A673 (cell line): ENCODE measurements at regions not wholly inside any gene's neighbourhood (a gene's known extent, or its start where the extent isn't known, plus 50 kb on each side); places are given as distances from the start of the nearest gene placed in this dataset.

ENCODE experiments used
- BruUV-seq: library from RNA; stranded (reverse); fragments of 400-500 nt; replicated peaks from 2 replicates; lab custom pipeline; 2021; lab: Mats Ljungman, UMichigan
- CTCF ChIA-PET: fragments of 300-600 bp; sonication (Branson Sonifier 250); formaldehyde crosslinking; loops from one replicate; lab custom pipeline; 2022; ENCODE audit warnings: antibody characterized with exemption; lab: Charles Lee
- POLR2A ChIA-PET: fragments of 300-600 bp; sonication (Branson Sonifier 250); formaldehyde crosslinking; loops from one replicate; lab custom pipeline; 2022; ENCODE audit warnings: antibody characterized with exemption; ENCODE audit not compliant: low non-redundant PET; lab: Charles Lee
- DNase-seq: peaks from one replicate; pipeline ENCODE4 v3.0.0-alpha.2; 2015; ENCODE audit warnings: low spot score
- H3K27ac ChIP-seq: fragments of 200-600 bp; sonication (generic); 2 replicates; pipeline ENCODE4 v1.5.1; 2016; ENCODE audit warnings: mixed run types, low read depth, mild to moderate bottlenecking, mixed read lengths, antibody characterized with exemption, low read length; ENCODE audit not compliant: poor library complexity, severe bottlenecking
- H3K27me3 ChIP-seq: fragments of 200-600 bp; sonication (generic); replicated peaks from 2 replicates; pipeline ENCODE4 v1.6.1; 2017; ENCODE audit warnings: mixed run types, low read depth, mild to moderate bottlenecking, mixed read lengths, antibody characterized with exemption, low read length; ENCODE audit not compliant: insufficient read depth, poor library complexity
- H3K36me3 ChIP-seq: fragments of 200-600 bp; sonication (generic); 2 replicates; pipeline ENCODE4 v1.6.1; 2016; ENCODE audit warnings: mixed run types, mild to moderate bottlenecking, mixed read lengths, antibody characterized with exemption, low read length; ENCODE audit not compliant: insufficient read depth, poor library complexity, severe bottlenecking
- H3K4me1 ChIP-seq: fragments of 200-600 bp; sonication (generic); 2 replicates; pipeline ENCODE4 v1.6.1; 2017; ENCODE audit warnings: mixed run types, mild to moderate bottlenecking, mixed read lengths, antibody characterized with exemption, low read length; ENCODE audit not compliant: insufficient read depth, poor library complexity, severe bottlenecking
- H3K4me3 ChIP-seq: fragments of 200-600 bp; sonication (generic); 2 replicates; pipeline ENCODE4 v1.5.1; 2016; ENCODE audit warnings: low read depth, mixed run types, mild to moderate bottlenecking, mixed read lengths, low read length; ENCODE audit not compliant: poor library complexity, severe bottlenecking
- H3K9me3 ChIP-seq: fragments of 200-600 bp; sonication (generic); 2 replicates; pipeline ENCODE4 v1.6.1; 2016; ENCODE audit warnings: mixed run types, low read depth, mild to moderate bottlenecking, mixed read lengths, antibody characterized with exemption, low read length; ENCODE audit not compliant: poor library complexity, severe bottlenecking
- EZH2 ChIP-seq: fragments of 200-600 bp; sonication (generic); IDR thresholded peaks from 2 replicates; pipeline ENCODE4 v1.6.1; 2017; ENCODE audit warnings: borderline replicate concordance, low read depth, mild to moderate bottlenecking, mixed read lengths, antibody characterized with exemption, low read length; ENCODE audit not compliant: poor library complexity, severe bottlenecking
- intact Hi-C: fragments of 100-400 bp; cut with micrococcal nuclease; formaldehyde crosslinking; loops from one replicate; pipeline ENCODE4 v1.10.0; 2022; ENCODE audit not compliant: unreplicated experiment
- TF ChIP-seq, protein P1 (sequence below): fragments of 300-800, 200-600 bp; sonication (generic); conservative IDR thresholded peaks from 2 replicates; pipeline ENCODE4 v1.5.1; 2017; ENCODE audit warnings: low read depth, mild to moderate bottlenecking, antibody characterized with exemption, low read length, moderate library complexity, mixed read lengths

DNA sequence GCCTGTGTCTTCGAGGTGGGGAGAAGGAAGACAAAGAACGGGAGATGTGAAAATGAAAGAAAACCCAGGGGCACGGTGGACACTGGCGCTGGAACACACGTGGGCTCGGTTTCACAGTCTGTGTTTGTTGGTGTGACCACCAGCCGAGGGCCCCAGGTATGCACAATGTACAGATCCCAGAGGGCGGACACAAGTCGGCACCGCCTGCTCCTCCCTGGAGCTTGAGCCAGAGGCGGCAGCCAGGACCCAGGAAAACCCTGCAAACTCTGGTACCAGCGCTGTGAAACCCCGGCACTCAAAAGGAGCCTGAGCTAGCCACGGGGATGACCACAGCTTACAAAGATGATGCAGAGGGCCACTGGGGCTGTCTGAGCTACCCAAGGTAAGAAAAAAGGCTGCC is 105.0 kb downstream of the SHANK2 start:
- no peaks in the 10 kb centered on the region for H3K4me1 ChIP-seq
- BruUV-seq, result no TSS peak
- no peaks in the 10 kb centered on the region for H3K36me3 ChIP-seq
- H3K4me3 ChIP-seq, result no peak overlapping the region
- H3K27ac ChIP-seq, result no peak overlapping the region
- H3K27me3 ChIP-seq, result no peaks in the 10 kb centered on the region
- ChIA-PET CTCF (no interaction called here), POLR2A (no interaction called here)
- intact Hi-C loops, result no loop called here
- DNase-seq, result no peak
- H3K9me3 ChIP-seq, result no peaks in the 10 kb centered on the region
- no peak for TF ChIP-seq EZH2
- TF ChIP-seq, protein P1, sequence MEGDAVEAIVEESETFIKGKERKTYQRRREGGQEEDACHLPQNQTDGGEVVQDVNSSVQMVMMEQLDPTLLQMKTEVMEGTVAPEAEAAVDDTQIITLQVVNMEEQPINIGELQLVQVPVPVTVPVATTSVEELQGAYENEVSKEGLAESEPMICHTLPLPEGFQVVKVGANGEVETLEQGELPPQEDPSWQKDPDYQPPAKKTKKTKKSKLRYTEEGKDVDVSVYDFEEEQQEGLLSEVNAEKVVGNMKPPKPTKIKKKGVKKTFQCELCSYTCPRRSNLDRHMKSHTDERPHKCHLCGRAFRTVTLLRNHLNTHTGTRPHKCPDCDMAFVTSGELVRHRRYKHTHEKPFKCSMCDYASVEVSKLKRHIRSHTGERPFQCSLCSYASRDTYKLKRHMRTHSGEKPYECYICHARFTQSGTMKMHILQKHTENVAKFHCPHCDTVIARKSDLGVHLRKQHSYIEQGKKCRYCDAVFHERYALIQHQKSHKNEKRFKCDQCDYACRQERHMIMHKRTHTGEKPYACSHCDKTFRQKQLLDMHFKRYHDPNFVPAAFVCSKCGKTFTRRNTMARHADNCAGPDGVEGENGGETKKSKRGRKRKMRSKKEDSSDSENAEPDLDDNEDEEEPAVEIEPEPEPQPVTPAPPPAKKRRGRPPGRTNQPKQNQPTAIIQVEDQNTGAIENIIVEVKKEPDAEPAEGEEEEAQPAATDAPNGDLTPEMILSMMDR, result no peak

DNA sequence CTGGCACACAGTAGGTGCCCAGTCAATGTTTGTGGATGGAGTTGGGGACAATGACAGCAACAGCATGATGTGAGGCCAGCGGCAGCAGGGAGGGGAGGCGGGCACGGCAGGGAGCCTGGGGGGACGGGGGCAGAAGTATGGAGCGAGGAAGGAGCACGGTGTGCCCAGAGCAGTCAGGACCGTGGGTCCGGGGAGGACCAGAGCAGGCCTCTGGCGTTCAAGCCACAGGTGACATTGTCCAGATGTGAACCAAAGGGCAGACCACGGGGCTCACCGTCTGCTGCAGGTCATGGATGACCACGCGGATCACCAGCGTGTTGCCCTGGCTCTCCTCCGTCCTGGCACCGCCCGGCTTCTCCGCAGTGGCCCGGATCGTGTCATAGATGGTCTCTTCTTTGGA is 105.5 kb downstream of the SHANK2 start:
- BruUV-seq, result no TSS peak

DNA sequence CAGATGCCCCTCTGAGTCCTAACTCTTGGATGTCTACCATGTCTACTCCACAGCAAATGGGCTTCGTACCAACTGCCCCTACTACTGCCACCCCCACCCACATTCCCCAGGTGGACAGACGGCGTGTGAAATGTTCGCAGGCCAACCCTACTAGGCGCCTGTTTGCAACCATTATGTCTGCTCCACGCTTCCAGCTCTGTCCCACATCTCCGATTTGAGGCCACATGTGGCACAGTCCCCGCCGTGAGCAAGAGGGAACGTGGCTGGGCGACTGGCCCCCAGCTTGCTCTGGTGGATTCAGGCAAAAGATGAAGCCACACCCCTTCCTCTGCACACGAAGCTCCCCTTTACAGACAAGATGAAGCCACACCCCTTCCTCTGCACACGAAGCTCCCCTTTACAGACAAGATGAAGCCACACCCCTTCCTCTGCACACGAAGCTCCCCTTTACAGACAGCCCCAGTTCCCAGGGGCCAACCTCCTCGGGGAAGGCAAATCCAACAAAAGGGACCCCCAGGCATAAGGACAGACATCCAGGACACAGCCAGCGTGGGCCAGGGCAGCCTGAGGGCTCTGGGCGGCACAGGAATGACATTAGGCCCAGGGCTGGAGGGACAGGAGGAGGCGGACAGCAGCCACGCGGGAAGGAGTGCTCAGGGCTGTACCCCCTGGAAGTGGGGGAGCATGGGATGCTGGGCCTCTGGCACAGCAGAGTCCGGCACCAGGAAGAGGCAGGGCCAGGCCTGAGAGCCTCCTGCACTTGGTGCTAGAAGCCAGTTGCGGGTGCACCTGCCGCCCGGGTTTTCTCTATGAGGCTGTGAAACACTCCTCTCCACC is 106.2 kb downstream of the SHANK2 start:
- H3K4me3 ChIP-seq, result no peak overlapping the region
- H3K4me1 ChIP-seq, result no peaks in the 10 kb centered on the region
- POLR2A ChIA-PET, result no interaction called here
- no peak for TF ChIP-seq EZH2
- TF ChIP-seq, protein P1, result no peak
- BruUV-seq, result no TSS peak
- no peaks in the 10 kb centered on the region for H3K27me3 ChIP-seq
- intact Hi-C loops, result no loop called here
- no peaks in the 10 kb centered on the region for H3K9me3 ChIP-seq
- no peak overlapping the region for H3K27ac ChIP-seq
- DNase-seq, result no peak
- CTCF ChIA-PET, result no interaction called here
- H3K36me3 ChIP-seq, result no peaks in the 10 kb centered on the region

More for the DNA sequence above, 105.5 kb downstream of the SHANK2 start:
- no peak for DNase-seq
- Histone ChIP-seq H3K9me3 (no peaks in the 10 kb centered on the region), H3K27me3 (no peaks in the 10 kb centered on the region), H3K4me3 (no peak overlapping the region), H3K4me1 (no peaks in the 10 kb centered on the region), H3K27ac (no peak overlapping the region), H3K36me3 (no peaks in the 10 kb centered on the region)
- CTCF ChIA-PET, result no interaction called here
- TF ChIP-seq EZH2, result no peak
- TF ChIP-seq, protein P1, result no peak
- intact Hi-C loops, result no loop called here
- POLR2A ChIA-PET, result no interaction called here
